ENCODE measurements at regions not wholly inside any gene's neighbourhood (a gene's known extent, or its start where the extent isn't known, plus 50 kb on each side); places are given as distances from the start of the nearest gene placed in this dataset.

- Histone ChIP-seq H3K27ac (ENCODE audit: low read depth, low read length, poor library complexity, severe bottlenecking) (no peak overlapping the region), H3K36me3 (ENCODE audit: insufficient read depth, low read length, poor library complexity, severe bottlenecking) (no peaks in the 10 kb centered on the region), H3K4me1 (ENCODE audit: insufficient read depth, low read length, poor library complexity, severe bottlenecking) (no peaks in the 10 kb centered on the region), H3K4me3 (ENCODE audit: low read depth, low read length, poor library complexity, severe bottlenecking) (no peak overlapping the region), H3K9me3 (ENCODE audit: low read depth, low read length, poor library complexity, severe bottlenecking) (no peaks in the 10 kb centered on the region), H3K27me3 (replicated peaks; ENCODE audit: insufficient read depth, low read depth, low read length, poor library complexity) (peaks cover 7% of the 10 kb centered on the region)
- BruUV-seq (replicated peaks) = no TSS peak
- intact Hi-C loops (cut with micrococcal nuclease; ENCODE audit: unreplicated experiment) = no loop called here
- no peak for TF ChIP-seq EZH2 (IDR thresholded peaks at IDR 0.05; ENCODE audit: borderline replicate concordance, low read depth, low read length, poor library complexity, severe bottlenecking)
- no peak for TF ChIP-seq CTCF (conservative IDR thresholded peaks at IDR 0.05; ENCODE audit: low read depth, low read length)
- no peak for DNase-seq (ENCODE audit: low spot score)
- ChIA-PET CTCF (no interaction called here), POLR2A (ENCODE audit: low non-redundant PET) (no interaction called here)
These were observed 411.6 kb upstream of the MAGEB18 start for GRCh38 chrX:25726539-25726938.

- BruUV-seq (replicated peaks) = no TSS peak
- no peak for DNase-seq (ENCODE audit: low spot score)
- Histone ChIP-seq H3K4me3 (ENCODE audit: low read depth, low read length, poor library complexity, severe bottlenecking) (no peak overlapping the region), H3K27me3 (replicated peaks; ENCODE audit: insufficient read depth, low read depth, low read length, poor library complexity) (no peaks in the 10 kb centered on the region), H3K27ac (ENCODE audit: low read depth, low read length, poor library complexity, severe bottlenecking) (no peak overlapping the region), H3K36me3 (ENCODE audit: insufficient read depth, low read length, poor library complexity, severe bottlenecking) (no peaks in the 10 kb centered on the region), H3K9me3 (ENCODE audit: low read depth, low read length, poor library complexity, severe bottlenecking) (no peaks in the 10 kb centered on the region), H3K4me1 (ENCODE audit: insufficient read depth, low read length, poor library complexity, severe bottlenecking) (no peaks in the 10 kb centered on the region)
- CTCF ChIA-PET = no interaction called here
- TF ChIP-seq CTCF (conservative IDR thresholded peaks at IDR 0.05; ENCODE audit: low read depth, low read length) (no peak), EZH2 (IDR thresholded peaks at IDR 0.05; ENCODE audit: borderline replicate concordance, low read depth, low read length, poor library complexity, severe bottlenecking) (no peak)
- POLR2A ChIA-PET (ENCODE audit: low non-redundant PET) = no interaction called here
- intact Hi-C loops (cut with micrococcal nuclease; ENCODE audit: unreplicated experiment) = no loop called here
These were observed 405.0 kb upstream of the MAGEB18 start for GRCh38 chrX:25733148-25733547.

- ChIA-PET CTCF (no interaction called here), POLR2A (ENCODE audit: low non-redundant PET) (no interaction called here)
- Histone ChIP-seq H3K27me3 (replicated peaks; ENCODE audit: insufficient read depth, low read depth, low read length, poor library complexity) (peaks cover 4% of the 10 kb centered on the region), H3K36me3 (ENCODE audit: insufficient read depth, low read length, poor library complexity, severe bottlenecking) (no peaks in the 10 kb centered on the region), H3K9me3 (ENCODE audit: low read depth, low read length, poor library complexity, severe bottlenecking) (no peaks in the 10 kb centered on the region), H3K27ac (ENCODE audit: low read depth, low read length, poor library complexity, severe bottlenecking) (no peak overlapping the region), H3K4me3 (ENCODE audit: low read depth, low read length, poor library complexity, severe bottlenecking) (no peak overlapping the region), H3K4me1 (ENCODE audit: insufficient read depth, low read length, poor library complexity, severe bottlenecking) (no peaks in the 10 kb centered on the region)
- no peak for DNase-seq (ENCODE audit: low spot score)
- no peak for TF ChIP-seq EZH2 (IDR thresholded peaks at IDR 0.05; ENCODE audit: borderline replicate concordance, low read depth, low read length, poor library complexity, severe bottlenecking)
- no peak for TF ChIP-seq CTCF (conservative IDR thresholded peaks at IDR 0.05; ENCODE audit: low read depth, low read length)
- intact Hi-C loops (cut with micrococcal nuclease; ENCODE audit: unreplicated experiment) = no loop called here
- no TSS peak for BruUV-seq (replicated peaks)
These were observed 400.6 kb upstream of the MAGEB18 start for GRCh38 chrX:25737540-25737939.
